Natural killer cell (primary cell): ENCODE measurements at regions not wholly inside any gene's neighbourhood (a gene's known extent, or its start where the extent isn't known, plus 50 kb on each side); places are given as distances from the start of the nearest gene placed in this dataset.

Experiments used
- ATAC-seq, 3 donors: fragments of 150-1000 bp in 2 of 3; fragments of 200-7000 bp in 1 of 3; cut with Tn5 transposase; 1 replicate in 1 of 3; 2 replicates in 2 of 3; pipeline ENCODE4 v1.10.0; 2021; ENCODE audit warnings: mild to moderate bottlenecking in 2 of 3, moderate library complexity in 2 of 3
- DNase-seq, 2 donors: peaks; one replicate each; pipeline versions ENCODE4 v3.0.0 to v3.0.0-alpha.2; 2013 to 2021; ENCODE audit warnings: mixed read lengths in 1 of 2
- H3K27ac ChIP-seq: one replicate; pipeline ENCODE4 v1.5.1; 2013; ENCODE audit warnings: mild to moderate bottlenecking, low read length
- H3K27me3 ChIP-seq: one replicate; pipeline ENCODE4 v1.6.1; 2013; ENCODE audit warnings: low read length; ENCODE audit not compliant: control insufficient read depth, insufficient read depth
- H3K36me3 ChIP-seq: one replicate; pipeline ENCODE4 v1.6.1; 2013; ENCODE audit warnings: low read length; ENCODE audit not compliant: control insufficient read depth, insufficient read depth
- H3K4me1 ChIP-seq: one replicate; pipeline ENCODE4 v1.6.1; 2013; ENCODE audit warnings: low read length; ENCODE audit not compliant: control insufficient read depth, insufficient read depth
- H3K4me3 ChIP-seq: one replicate; pipeline ENCODE4 v1.5.1; 2013; ENCODE audit warnings: low read length
- H3K9me3 ChIP-seq: one replicate; pipeline ENCODE4 v1.6.1; 2013; ENCODE audit warnings: low read length; ENCODE audit not compliant: control insufficient read depth, insufficient read depth
- H3K27ac Mint-ChIP-seq, 2 donors: one replicate each; pipeline ENCODE4 v1.8.0; 2022; ENCODE audit warnings: mild to moderate bottlenecking in 2 of 2, mixed read lengths in 2 of 2, moderate library complexity in 1 of 2
- H3K27me3 Mint-ChIP-seq, 2 donors: one replicate each; pipeline ENCODE4 v1.8.0; 2022; ENCODE audit warnings: low read depth in 2 of 2, mixed read lengths in 2 of 2
- H3K36me3 Mint-ChIP-seq: one replicate; pipeline ENCODE4 v1.8.0; 2022; ENCODE audit warnings: mixed read lengths
- H3K4me1 Mint-ChIP-seq, 2 donors: one replicate each; pipeline ENCODE4 v1.8.0; 2022; ENCODE audit warnings: mixed read lengths in 2 of 2
- H3K4me3 Mint-ChIP-seq: one replicate; pipeline ENCODE4 v1.8.0; 2022; ENCODE audit warnings: mild to moderate bottlenecking, moderate library complexity, mixed read lengths
- H3K9me3 Mint-ChIP-seq, 2 donors: one replicate each; pipeline ENCODE4 v1.8.0; 2022; ENCODE audit warnings: mixed read lengths in 2 of 2
- WGBS: methylation state at CpG from one replicate; pipeline ENCODE4 v1.1.7; 2013; ENCODE audit warnings: missing lambda C conversion rate; ENCODE audit not compliant: insufficient coverage; 5-methylcytosine and 5-hydroxymethylcytosine counted together
- intact Hi-C: fragments of 100-400 bp; cut with micrococcal nuclease; formaldehyde crosslinking; loops from one replicate; pipeline ENCODE4 v1.14.2; 2022
- TF ChIP-seq, protein P1 (sequence below): fragments of 200-600 bp; IDR thresholded peaks from one replicate; pipeline ENCODE4 v1.8.0; 2022; ENCODE audit warnings: antibody characterized with exemption

- no peaks in the 10 kb centered on the region for H3K9me3 ChIP-seq
- WGBS = 78% methylated on average over 7 of the region's 9 CpGs
- peaks cover 0 to 1% of the 10 kb centered on the region in 2 donors for H3K27me3 Mint-ChIP-seq
- H3K27ac Mint-ChIP-seq = no peak overlapping the region
- H3K27me3 ChIP-seq = no peaks in the 10 kb centered on the region
- H3K4me1 ChIP-seq = peaks cover 3% of the 10 kb centered on the region
- H3K9me3 Mint-ChIP-seq = no peaks in the 10 kb centered on the region
- intact Hi-C loops = no loop called here
- H3K36me3 ChIP-seq = no peaks in the 10 kb centered on the region
- ATAC-seq (no peak), DNase-seq (no peak)
- no peaks in the 10 kb centered on the region for H3K36me3 Mint-ChIP-seq
- H3K4me1 Mint-ChIP-seq = peaks cover 9 to 33% of the 10 kb centered on the region in 2 donors
- H3K4me3 ChIP-seq = no peak overlapping the region
- no peak overlapping the region for H3K27ac ChIP-seq
- H3K4me3 Mint-ChIP-seq = no peak overlapping the region
- TF ChIP-seq, protein P1, sequence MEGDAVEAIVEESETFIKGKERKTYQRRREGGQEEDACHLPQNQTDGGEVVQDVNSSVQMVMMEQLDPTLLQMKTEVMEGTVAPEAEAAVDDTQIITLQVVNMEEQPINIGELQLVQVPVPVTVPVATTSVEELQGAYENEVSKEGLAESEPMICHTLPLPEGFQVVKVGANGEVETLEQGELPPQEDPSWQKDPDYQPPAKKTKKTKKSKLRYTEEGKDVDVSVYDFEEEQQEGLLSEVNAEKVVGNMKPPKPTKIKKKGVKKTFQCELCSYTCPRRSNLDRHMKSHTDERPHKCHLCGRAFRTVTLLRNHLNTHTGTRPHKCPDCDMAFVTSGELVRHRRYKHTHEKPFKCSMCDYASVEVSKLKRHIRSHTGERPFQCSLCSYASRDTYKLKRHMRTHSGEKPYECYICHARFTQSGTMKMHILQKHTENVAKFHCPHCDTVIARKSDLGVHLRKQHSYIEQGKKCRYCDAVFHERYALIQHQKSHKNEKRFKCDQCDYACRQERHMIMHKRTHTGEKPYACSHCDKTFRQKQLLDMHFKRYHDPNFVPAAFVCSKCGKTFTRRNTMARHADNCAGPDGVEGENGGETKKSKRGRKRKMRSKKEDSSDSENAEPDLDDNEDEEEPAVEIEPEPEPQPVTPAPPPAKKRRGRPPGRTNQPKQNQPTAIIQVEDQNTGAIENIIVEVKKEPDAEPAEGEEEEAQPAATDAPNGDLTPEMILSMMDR = no peak
Observed at GRCh38 chr12:107337346-107338095, 244.2 kb upstream of the CRY1 start.

DNA sequence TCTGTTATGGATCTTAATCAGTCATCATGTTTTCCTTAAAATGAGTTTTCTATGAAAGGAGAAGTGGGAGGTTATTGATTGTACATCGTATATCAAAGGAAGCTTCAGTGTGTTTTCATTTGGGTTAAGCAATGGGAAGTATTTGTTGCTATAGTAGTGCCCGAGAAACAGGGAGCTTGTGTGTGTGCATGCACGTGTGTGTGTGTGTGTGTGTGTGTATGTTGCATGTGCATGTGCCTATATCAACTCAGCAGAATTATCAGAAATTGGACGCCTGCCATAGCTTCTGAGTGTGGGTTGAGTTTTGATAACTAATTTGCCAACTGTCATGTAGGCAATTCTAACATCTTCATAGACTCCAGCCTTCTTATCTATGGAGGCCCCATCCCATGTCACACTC is 246.1 kb upstream of the CRY1 start:
- 57% methylated on average over 3 of the region's 4 CpGs for WGBS
- intact Hi-C loops = no loop called here
- no peaks in the 10 kb centered on the region for H3K27me3 ChIP-seq
- no peak overlapping the region for H3K27ac Mint-ChIP-seq
- no peak overlapping the region for H3K4me3 Mint-ChIP-seq
- no peaks in the 10 kb centered on the region for H3K9me3 ChIP-seq
- H3K27me3 Mint-ChIP-seq = peaks cover 0 to 3% of the 10 kb centered on the region in 2 donors
- no peak overlapping the region for H3K4me3 ChIP-seq
- TF ChIP-seq, protein P1 = no peak
- H3K27ac ChIP-seq = no peak overlapping the region
- DNase-seq = no peak
- no peaks in the 10 kb centered on the region for H3K36me3 Mint-ChIP-seq
- no peaks in the 10 kb centered on the region for H3K36me3 ChIP-seq
- peaks cover 3% of the 10 kb centered on the region for H3K4me1 ChIP-seq
- ATAC-seq = no peak
- H3K4me1 Mint-ChIP-seq = peaks cover 0 to 18% of the 10 kb centered on the region in 2 donors
- no peaks in the 10 kb centered on the region for H3K9me3 Mint-ChIP-seq

GRCh38 chr12:107339932-107340331 is 246.6 kb upstream of the CRY1 start:
- WGBS = 100% methylated on average over 1 of the region's 2 CpGs
- ATAC-seq = no peak
- Histone ChIP-seq H3K36me3 (no peaks in the 10 kb centered on the region), H3K4me3 (no peak overlapping the region), H3K27ac (no peak overlapping the region), H3K27me3 (no peaks in the 10 kb centered on the region), H3K4me1 (peaks cover 3% of the 10 kb centered on the region), H3K9me3 (no peaks in the 10 kb centered on the region)
- Mint-ChIP-seq H3K36me3 (no peaks in the 10 kb centered on the region), H3K9me3 (no peaks in the 10 kb centered on the region), H3K27ac (no peak overlapping the region), H3K4me3 (no peak overlapping the region), H3K27me3 (peaks cover 0 to 3% of the 10 kb centered on the region in 2 donors), H3K4me1 (peaks cover 0 to 16% of the 10 kb centered on the region in 2 donors)
- DNase-seq = no peak
- TF ChIP-seq, protein P1 = no peak
- intact Hi-C loops = no loop called here

- peaks cover 0 to 18% of the 10 kb centered on the region in 2 donors for H3K4me1 Mint-ChIP-seq
- Histone ChIP-seq H3K4me3 (no peak overlapping the region), H3K4me1 (peaks cover 3% of the 10 kb centered on the region), H3K9me3 (no peaks in the 10 kb centered on the region), H3K27ac (no peak overlapping the region), H3K27me3 (no peaks in the 10 kb centered on the region), H3K36me3 (no peaks in the 10 kb centered on the region)
- DNase-seq = no peak
- no peak overlapping the region for H3K27ac Mint-ChIP-seq
- no peaks in the 10 kb centered on the region for H3K9me3 Mint-ChIP-seq
- intact Hi-C loops = no loop called here
- ATAC-seq = no peak
- WGBS = 94% methylated on average over 5 of the region's 5 CpGs
- H3K36me3 Mint-ChIP-seq = no peaks in the 10 kb centered on the region
- no peak overlapping the region for H3K4me3 Mint-ChIP-seq
- TF ChIP-seq, protein P1 = no peak
- peaks cover 0 to 3% of the 10 kb centered on the region in 2 donors for H3K27me3 Mint-ChIP-seq
Observed at GRCh38 chr12:107340898-107341297, 247.5 kb upstream of the CRY1 start.
